ENCODE measurements at regions not wholly inside any gene's neighbourhood (a gene's known extent, or its start where the extent isn't known, plus 50 kb on each side); places are given as distances from the start of the nearest gene placed in this dataset.

- H3K9me2 ChIP-seq (ENCODE audit: insufficient read depth), result no peaks in the 10 kb centered on the region
- CTCF ChIA-PET, result no interaction called here
- DNase-seq (ENCODE audit: low read depth, low spot score), result no peak
These were observed 220.8 kb upstream of the DAB1 start for GRCh38 chr1:57644667-57645066.

More at GRCh38 chr1:57644667-57645066, 220.8 kb upstream of the DAB1 start:
- Histone ChIP-seq H3K9ac (ENCODE audit: low read length) (no peak overlapping the region), H3K4me3 (replicated peaks in 1 of 2; ENCODE audit: low read depth in 1 of 2, low read length in 2 of 2) (no peak overlapping the region), H3K27ac (ENCODE audit: low read depth, low read length) (no peak overlapping the region), H3K36me3 (ENCODE audit: control insufficient read depth in 1 of 2, insufficient read depth in 2 of 2, low read length in 2 of 2) (no peaks in the 10 kb centered on the region), H4K20me1 (ENCODE audit: insufficient read depth) (no peaks in the 10 kb centered on the region), H3K27me3 (ENCODE audit: insufficient read depth, low read length) (no peaks in the 10 kb centered on the region), H3K4me1 (ENCODE audit: control insufficient read depth in 1 of 2, insufficient read depth in 2 of 2, low read length in 2 of 2) (no peaks in the 10 kb centered on the region), H3K4me2 (ENCODE audit: low read length) (no peak overlapping the region), H2AFZ (ENCODE audit: low read depth, low read length, poor library complexity, severe bottlenecking) (no peak overlapping the region), H3K9me3 (ENCODE audit: control insufficient read depth in 1 of 2, insufficient read depth in 1 of 2, low read depth in 1 of 2, low read length in 2 of 2) (no peaks in the 10 kb centered on the region), H3K79me2 (ENCODE audit: insufficient read depth, low read length) (no peaks in the 10 kb centered on the region)
- ATAC-seq, result no peak
- RAD21 ChIA-PET (ENCODE audit: low non-redundant PET in 1 of 2, low total read pairs in 2 of 2, uncharacterized antibody in 2 of 2, unreplicated experiment in 2 of 2), result no interaction called here
- intact Hi-C loops (cut with micrococcal nuclease), result no loop called here
- TF ChIP-seq ZFX (IDR thresholded peaks at IDR 0.05) (no peak), CEBPB (IDR thresholded peaks at IDR 0.05; ENCODE audit: low read depth) (no peak), SRF (IDR thresholded peaks at IDR 0.05; ENCODE audit: low read depth) (no peak), REST (IDR thresholded peaks at IDR 0.05; ENCODE audit: low read depth) (no peak), ZBTB33 (IDR thresholded peaks at IDR 0.05; ENCODE audit: extremely low read depth, insufficient replicate concordance, low read length) (no peak), YY1 (IDR thresholded peaks at IDR 0.05; ENCODE audit: extremely low read depth, insufficient replicate concordance, low read depth, low read length) (no peak), ELF1 (IDR thresholded peaks at IDR 0.05; ENCODE audit: borderline replicate concordance, low read depth) (no peak), POLR2A (IDR thresholded peaks at IDR 0.05; ENCODE audit: borderline replicate concordance, extremely low read depth, insufficient read depth, insufficient read length) (no peak), SIN3A (IDR thresholded peaks at IDR 0.05; ENCODE audit: low read depth) (no peak), POLR2AphosphoS5 (IDR thresholded peaks at IDR 0.05; ENCODE audit: low read depth, low read length) (no peak), JUND (IDR thresholded peaks at IDR 0.05) (no peak), EGR1 (IDR thresholded peaks at IDR 0.05; ENCODE audit: low read depth) (no peak), CTCF (IDR thresholded peaks at IDR 0.05 in 2 of 3, conservative IDR thresholded peaks at IDR 0.05 in 1 of 3; ENCODE audit: borderline replicate concordance in 1 of 3, insufficient read depth in 1 of 3, low read depth in 2 of 3, low read length in 2 of 3) (no peak), MAX (IDR thresholded peaks at IDR 0.05) (no peak)
- POLR2A ChIA-PET, result no interaction called here
- no TSS peak for BruUV-seq (replicated peaks)
